Panc1 (cell line): ENCODE measurements at regions not wholly inside any gene's neighbourhood (a gene's known extent, or its start where the extent isn't known, plus 50 kb on each side); places are given as distances from the start of the nearest gene placed in this dataset.

Source experiments
- ATAC-seq: fragments of 200-7000 bp; cut with Tn5 transposase; 2 replicates; pipeline ENCODE4 v1.9.1; 2020; ENCODE audit warnings: mild to moderate bottlenecking, moderate library complexity
- BruUV-seq: library from RNA; stranded (reverse); fragments of 400-500 nt; replicated peaks from 2 replicates; lab custom pipeline; 2021; lab: Mats Ljungman, UMichigan
- CTCF ChIA-PET: fragments of 300-600 bp; sonication (Branson Sonifier 250); formaldehyde crosslinking; loops from one replicate; lab custom pipeline; 2022; ENCODE audit warnings: antibody characterized with exemption; lab: Charles Lee
- POLR2A ChIA-PET: fragments of 300-600 bp; sonication (Branson Sonifier 250); formaldehyde crosslinking; loops from one replicate; lab custom pipeline; 2022; ENCODE audit warnings: antibody characterized with exemption; lab: Charles Lee
- DNase-seq: peaks from one replicate; pipeline ENCODE4 v3.0.0-alpha.2; 2010; ENCODE audit warnings: low read depth, low spot score
- H3K27ac ChIP-seq: 2 replicates; pipeline ENCODE4 v1.5.1; 2011; ENCODE audit warnings: mild to moderate bottlenecking, low read length, inconsistent platforms
- H3K27me3 ChIP-seq: fragments of 200-500 bp; sonication (Bioruptor generic); 2 replicates; pipeline ENCODE4 v1.6.0; 2014; ENCODE audit warnings: low read length, inconsistent platforms; ENCODE audit not compliant: control insufficient read depth, insufficient read depth
- H3K36me3 ChIP-seq: fragments of 200-500 bp; sonication (Bioruptor generic); 2 replicates; pipeline ENCODE4 v1.5.1; 2014; ENCODE audit warnings: inconsistent platforms, mild to moderate bottlenecking, low read length, moderate library complexity; ENCODE audit not compliant: control insufficient read depth, insufficient read depth
- H3K4me1 ChIP-seq: 2 replicates; pipeline ENCODE4 v1.5.1; 2011; ENCODE audit warnings: inconsistent platforms, mild to moderate bottlenecking, low read length, moderate library complexity; ENCODE audit not compliant: control insufficient read depth, insufficient read depth
- H3K4me3 ChIP-seq, 2 experiments: 2 replicates each; pipeline ENCODE4 v1.5.1; 2011 to 2012; ENCODE audit warnings: low read depth in 2 of 2, low read length in 2 of 2, mild to moderate bottlenecking in 2 of 2, inconsistent platforms in 1 of 2, moderate library complexity in 1 of 2
- H3K9me3 ChIP-seq: fragments of 200-500 bp; sonication (Bioruptor generic); 2 replicates; pipeline ENCODE4 v1.5.1; 2014; ENCODE audit warnings: low read depth, mild to moderate bottlenecking, inconsistent platforms, low read length, moderate library complexity; ENCODE audit not compliant: control insufficient read depth, insufficient read depth
- POLR2AphosphoS5 ChIP-seq: IDR thresholded peaks from 2 replicates; pipeline ENCODE4 v1.6.1; 2012; ENCODE audit warnings: mild to moderate bottlenecking, low read depth, low read length, moderate library complexity
- SIN3A ChIP-seq: IDR thresholded peaks from 2 replicates; pipeline ENCODE4 v1.6.1; 2012; ENCODE audit warnings: low read depth, mild to moderate bottlenecking, low read length, moderate library complexity, borderline replicate concordance; ENCODE audit not compliant: insufficient read depth
- TCF7L2 ChIP-seq: IDR thresholded peaks from 2 replicates; pipeline ENCODE4 v1.6.1; 2011; ENCODE audit warnings: mild to moderate bottlenecking, low read depth, low read length, inconsistent platforms
- in situ Hi-C: cut with HindIII; loops from 2 replicates; pipeline ENCODE4 v1.10.0; 2016; ENCODE audit warnings: low sequenced_read_pairs, low pct_unique_long_range_greater_than_20kb
- intact Hi-C: fragments of 100-400 bp; cut with micrococcal nuclease; formaldehyde crosslinking; loops from one replicate; pipeline ENCODE4 v1.10.0; 2022; ENCODE audit not compliant: unreplicated experiment
- TF ChIP-seq, protein P1 (sequence below): fragments of 450-650 bp; IDR thresholded peaks from 2 replicates; pipeline ENCODE4 v1.5.1; 2017; ENCODE audit warnings: mild to moderate bottlenecking
- TF ChIP-seq, protein P2 (sequence below), 2 experiments: IDR thresholded peaks; 2 replicates each; pipeline ENCODE4 v1.6.1; 2011 to 2012; ENCODE audit warnings: low read depth in 2 of 2, control low read depth in 1 of 2, low read length in 1 of 2, mild to moderate bottlenecking in 1 of 2, moderate library complexity in 1 of 2; ENCODE audit not compliant: insufficient read depth in 1 of 2

DNA sequence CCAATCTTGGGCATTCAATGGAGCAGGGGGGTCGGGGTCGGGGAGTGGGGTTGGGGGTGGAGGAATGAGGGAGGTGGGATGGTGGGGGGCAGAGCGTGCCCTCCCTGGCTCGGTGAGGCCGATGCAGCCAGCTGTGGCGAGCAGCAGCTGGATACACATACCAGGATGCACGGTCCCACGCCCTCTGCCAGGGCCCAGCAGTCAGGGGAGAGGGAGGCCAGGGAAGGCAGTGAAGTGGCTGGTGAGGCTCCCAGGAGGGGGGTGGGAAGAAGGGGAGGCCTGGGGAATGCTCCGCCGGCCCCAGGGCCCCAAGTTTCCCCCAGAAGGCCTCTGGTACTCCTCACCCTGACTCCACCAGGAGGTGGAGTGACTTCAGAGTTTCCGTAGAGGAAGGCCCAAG is 77.6 kb upstream of the LHX1 start:
- no peak for TF ChIP-seq TCF7L2
- TF ChIP-seq SIN3A: no peak
- no peak for TF ChIP-seq POLR2AphosphoS5
- TF ChIP-seq, protein P1, sequence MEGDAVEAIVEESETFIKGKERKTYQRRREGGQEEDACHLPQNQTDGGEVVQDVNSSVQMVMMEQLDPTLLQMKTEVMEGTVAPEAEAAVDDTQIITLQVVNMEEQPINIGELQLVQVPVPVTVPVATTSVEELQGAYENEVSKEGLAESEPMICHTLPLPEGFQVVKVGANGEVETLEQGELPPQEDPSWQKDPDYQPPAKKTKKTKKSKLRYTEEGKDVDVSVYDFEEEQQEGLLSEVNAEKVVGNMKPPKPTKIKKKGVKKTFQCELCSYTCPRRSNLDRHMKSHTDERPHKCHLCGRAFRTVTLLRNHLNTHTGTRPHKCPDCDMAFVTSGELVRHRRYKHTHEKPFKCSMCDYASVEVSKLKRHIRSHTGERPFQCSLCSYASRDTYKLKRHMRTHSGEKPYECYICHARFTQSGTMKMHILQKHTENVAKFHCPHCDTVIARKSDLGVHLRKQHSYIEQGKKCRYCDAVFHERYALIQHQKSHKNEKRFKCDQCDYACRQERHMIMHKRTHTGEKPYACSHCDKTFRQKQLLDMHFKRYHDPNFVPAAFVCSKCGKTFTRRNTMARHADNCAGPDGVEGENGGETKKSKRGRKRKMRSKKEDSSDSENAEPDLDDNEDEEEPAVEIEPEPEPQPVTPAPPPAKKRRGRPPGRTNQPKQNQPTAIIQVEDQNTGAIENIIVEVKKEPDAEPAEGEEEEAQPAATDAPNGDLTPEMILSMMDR: no peak
- TF ChIP-seq, protein P2, sequence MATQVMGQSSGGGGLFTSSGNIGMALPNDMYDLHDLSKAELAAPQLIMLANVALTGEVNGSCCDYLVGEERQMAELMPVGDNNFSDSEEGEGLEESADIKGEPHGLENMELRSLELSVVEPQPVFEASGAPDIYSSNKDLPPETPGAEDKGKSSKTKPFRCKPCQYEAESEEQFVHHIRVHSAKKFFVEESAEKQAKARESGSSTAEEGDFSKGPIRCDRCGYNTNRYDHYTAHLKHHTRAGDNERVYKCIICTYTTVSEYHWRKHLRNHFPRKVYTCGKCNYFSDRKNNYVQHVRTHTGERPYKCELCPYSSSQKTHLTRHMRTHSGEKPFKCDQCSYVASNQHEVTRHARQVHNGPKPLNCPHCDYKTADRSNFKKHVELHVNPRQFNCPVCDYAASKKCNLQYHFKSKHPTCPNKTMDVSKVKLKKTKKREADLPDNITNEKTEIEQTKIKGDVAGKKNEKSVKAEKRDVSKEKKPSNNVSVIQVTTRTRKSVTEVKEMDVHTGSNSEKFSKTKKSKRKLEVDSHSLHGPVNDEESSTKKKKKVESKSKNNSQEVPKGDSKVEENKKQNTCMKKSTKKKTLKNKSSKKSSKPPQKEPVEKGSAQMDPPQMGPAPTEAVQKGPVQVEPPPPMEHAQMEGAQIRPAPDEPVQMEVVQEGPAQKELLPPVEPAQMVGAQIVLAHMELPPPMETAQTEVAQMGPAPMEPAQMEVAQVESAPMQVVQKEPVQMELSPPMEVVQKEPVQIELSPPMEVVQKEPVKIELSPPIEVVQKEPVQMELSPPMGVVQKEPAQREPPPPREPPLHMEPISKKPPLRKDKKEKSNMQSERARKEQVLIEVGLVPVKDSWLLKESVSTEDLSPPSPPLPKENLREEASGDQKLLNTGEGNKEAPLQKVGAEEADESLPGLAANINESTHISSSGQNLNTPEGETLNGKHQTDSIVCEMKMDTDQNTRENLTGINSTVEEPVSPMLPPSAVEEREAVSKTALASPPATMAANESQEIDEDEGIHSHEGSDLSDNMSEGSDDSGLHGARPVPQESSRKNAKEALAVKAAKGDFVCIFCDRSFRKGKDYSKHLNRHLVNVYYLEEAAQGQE (IDR thresholded peaks at IDR 0.05; ENCODE audit: insufficient read depth in 1 of 2, low read depth in 2 of 2, low read length in 1 of 2): no peak
- BruUV-seq: no TSS peak
- Histone ChIP-seq H3K36me3 (no peaks in the 10 kb centered on the region), H3K9me3 (no peaks in the 10 kb centered on the region), H3K27me3 (no peaks in the 10 kb centered on the region), H3K4me3 (no peak overlapping the region), H3K27ac (no peak overlapping the region), H3K4me1 (peaks cover 8% of the 10 kb centered on the region)
- intact Hi-C loops (no loop called here), in situ Hi-C loops (no loop called here)
- POLR2A ChIA-PET: no interaction called here
- no peak for ATAC-seq
- CTCF ChIA-PET: no interaction called here
- no peak for DNase-seq

DNA sequence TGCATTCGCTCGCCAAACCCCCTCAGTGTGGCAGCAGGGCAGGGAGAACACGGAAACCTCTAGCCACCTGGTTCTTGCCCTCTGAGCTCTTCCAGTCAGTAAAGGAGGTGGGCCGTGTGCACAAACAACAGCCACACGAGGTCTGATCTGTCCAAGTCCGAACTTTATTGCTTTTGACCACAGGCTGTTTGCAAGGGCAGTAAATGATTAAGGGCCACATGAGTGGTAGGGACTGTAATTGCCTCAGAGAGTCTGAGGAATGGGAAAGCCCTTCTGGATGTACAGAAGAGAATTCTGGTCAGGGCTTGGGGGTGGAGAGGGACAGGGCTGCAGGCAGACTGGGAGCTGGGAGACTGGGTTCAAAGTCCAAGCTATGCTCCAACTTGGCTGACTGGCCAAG is 75.7 kb upstream of the LHX1 start:
- intact Hi-C loops (no loop called here), in situ Hi-C loops (no loop called here)
- POLR2A ChIA-PET: no interaction called here
- ATAC-seq (no peak), DNase-seq (no peak)
- CTCF ChIA-PET: no interaction called here
- TF ChIP-seq, protein P1: no peak
- TF ChIP-seq, protein P2 (IDR thresholded peaks at IDR 0.05; ENCODE audit: insufficient read depth in 1 of 2, low read depth in 2 of 2, low read length in 1 of 2): no peak
- TF ChIP-seq TCF7L2 (no peak), SIN3A (no peak), POLR2AphosphoS5 (no peak)
- Histone ChIP-seq H3K4me1 (peaks cover 8% of the 10 kb centered on the region), H3K27me3 (no peaks in the 10 kb centered on the region), H3K36me3 (no peaks in the 10 kb centered on the region), H3K4me3 (no peak overlapping the region), H3K27ac (no peak overlapping the region), H3K9me3 (no peaks in the 10 kb centered on the region)
- BruUV-seq: no TSS peak
